ENCODE measurements at regions not wholly inside any gene's neighbourhood (a gene's known extent, or its start where the extent isn't known, plus 50 kb on each side); places are given as distances from the start of the nearest gene placed in this dataset.

- TF ChIP-seq POLR2A (IDR thresholded peaks at IDR 0.05; ENCODE audit: low read length) (no peak), GATA1 (IDR thresholded peaks at IDR 0.05; ENCODE audit: low read depth, low read length) (no peak)
Measured at GRCh38 chr4:147311956-147312355, 168.9 kb upstream of the EDNRA start.

Data from erythroblast (primary cell).